Keratinocyte (primary cell): ENCODE measurements at regions not wholly inside any gene's neighbourhood (a gene's known extent, or its start where the extent isn't known, plus 50 kb on each side); places are given as distances from the start of the nearest gene placed in this dataset.

Experiments
- DNase-seq: peaks from one replicate; pipeline ENCODE4 v3.0.0-alpha.2; 2011; ENCODE audit warnings: low read depth, missing footprints, low spot score
- FAIRE-seq: peaks from 2 replicates; lab custom pipeline; 2011; peaks lifted over from hg19 to GRCh38; lab: Jason Lieb, UNC
- H2AFZ ChIP-seq: 2 replicates; pipeline ENCODE4 v1.6.0; 2012; ENCODE audit warnings: low read length, control low read depth, inconsistent platforms; ENCODE audit not compliant: control insufficient read depth
- H3K27ac ChIP-seq: 2 replicates; pipeline ENCODE4 v1.5.1; 2011; ENCODE audit warnings: low read length; ENCODE audit not compliant: control insufficient read depth, insufficient read depth
- H3K27me3 ChIP-seq: 3 replicates; pipeline ENCODE4 v1.6.0; 2011; ENCODE audit warnings: low read length; ENCODE audit not compliant: control insufficient read depth, insufficient read depth; ENCODE audit errors: extremely low read depth
- H3K36me3 ChIP-seq, 2 experiments: 2 replicates in 1 of 2; 3 replicates in 1 of 2; pipeline ENCODE4 v1.5.1; 2011; ENCODE audit warnings: low read length in 2 of 2, mild to moderate bottlenecking in 1 of 2; ENCODE audit not compliant: control insufficient read depth in 2 of 2, insufficient read depth in 2 of 2; ENCODE audit errors: extremely low read depth in 1 of 2
- H3K4me1 ChIP-seq: 3 replicates; pipeline ENCODE4 v1.5.1; 2011; ENCODE audit warnings: low read length; ENCODE audit not compliant: control insufficient read depth, insufficient read depth; ENCODE audit errors: extremely low read depth
- H3K4me2 ChIP-seq: 3 replicates; pipeline ENCODE4 v1.6.0; 2011; ENCODE audit warnings: low read depth, low read length; ENCODE audit not compliant: control insufficient read depth, insufficient read depth; ENCODE audit errors: extremely low read depth
- H3K4me3 ChIP-seq, 3 experiments: fragments of 200-600 bp in 1 of 3; sonication (generic) in 1 of 3; 2 replicates in 2 of 3; 3 replicates in 1 of 3; pipeline ENCODE4 v1.5.1; 2011 to 2016; ENCODE audit warnings: low read length in 3 of 3, mild to moderate bottlenecking in 3 of 3, control low read depth in 2 of 3, inconsistent platforms in 1 of 3, low read depth in 1 of 3, mixed read lengths in 1 of 3, mixed run types in 1 of 3, moderate library complexity in 1 of 3; ENCODE audit not compliant: control insufficient read depth in 2 of 3, insufficient read depth in 2 of 3; ENCODE audit errors: extremely low read depth in 1 of 3
- H3K79me2 ChIP-seq: 2 replicates; pipeline ENCODE4 v1.6.0; 2012; ENCODE audit warnings: low read length; ENCODE audit not compliant: control insufficient read depth, insufficient read depth
- H3K9ac ChIP-seq: 3 replicates; pipeline ENCODE4 v1.6.0; 2011; ENCODE audit warnings: low read length; ENCODE audit not compliant: control insufficient read depth, insufficient read depth; ENCODE audit errors: extremely low read depth
- H3K9me1 ChIP-seq: 3 replicates; pipeline ENCODE4 v1.6.0; 2011; ENCODE audit warnings: low read length; ENCODE audit not compliant: control insufficient read depth, insufficient read depth; ENCODE audit errors: extremely low read depth
- H3K9me3 ChIP-seq: 2 replicates; pipeline ENCODE4 v1.5.1; 2012; ENCODE audit warnings: low read depth, low read length; ENCODE audit not compliant: control insufficient read depth
- H4K20me1 ChIP-seq: 3 replicates; pipeline ENCODE4 v1.6.0; 2011; ENCODE audit warnings: low read length; ENCODE audit not compliant: control insufficient read depth, insufficient read depth; ENCODE audit errors: extremely low read depth
- CTCF ChIP-seq, 3 experiments: IDR thresholded peaks in 1 of 3; conservative IDR thresholded peaks in 1 of 3; optimal IDR thresholded peaks in 1 of 3; 2 replicates in 2 of 3; 3 replicates in 1 of 3; pipeline versions ENCODE3 to v1.5.1; 2011; ENCODE audit warnings: low read length in 3 of 3, mild to moderate bottlenecking in 3 of 3, moderate library complexity in 2 of 3, control low read depth in 1 of 3, inconsistent platforms in 1 of 3; ENCODE audit not compliant: insufficient read depth in 2 of 3; ENCODE audit errors: extremely low read depth in 1 of 3
- EZH2 ChIP-seq: IDR thresholded peaks from one replicate; pipeline ENCODE4 v1.6.1; 2012; ENCODE audit warnings: inconsistent platforms, mild to moderate bottlenecking, low read length, moderate library complexity
- dilution Hi-C: fragments of 300-500 bp; cut with MboI; formaldehyde crosslinking; loops from one replicate; pipeline ENCODE4 v1.7.0; 2020; ENCODE audit warnings: low sequenced_read_pairs; ENCODE audit not compliant: extremely low pct_ligation_motif_present

GRCh38 chr4:127414951-127415606, 217.7 kb upstream of the INTU start:
- H3K4me3 ChIP-seq: no peak overlapping the region
- dilution Hi-C loops: no loop called here
- DNase-seq: no peak
- H3K9ac ChIP-seq: no peak overlapping the region
- FAIRE-seq: no peak
- H3K4me2 ChIP-seq: no peak overlapping the region
- H3K36me3 ChIP-seq: no peaks in the 10 kb centered on the region
- no peaks in the 10 kb centered on the region for H3K4me1 ChIP-seq
- no peaks in the 10 kb centered on the region for H3K9me1 ChIP-seq
- no peak overlapping the region for H3K27ac ChIP-seq
- no peaks in the 10 kb centered on the region for H4K20me1 ChIP-seq
- TF ChIP-seq EZH2: no peak
- no peak for TF ChIP-seq CTCF (optimal IDR thresholded peaks at IDR 0.05 in 1 of 3, IDR thresholded peaks at IDR 0.05 in 1 of 3, conservative IDR thresholded peaks at IDR 0.05 in 1 of 3; ENCODE audit: extremely low read depth in 1 of 3, insufficient read depth in 2 of 3, low read length in 3 of 3)
- no peaks in the 10 kb centered on the region for H3K79me2 ChIP-seq
- no peak overlapping the region for H2AFZ ChIP-seq
- no peaks in the 10 kb centered on the region for H3K9me3 ChIP-seq
- H3K27me3 ChIP-seq: no peaks in the 10 kb centered on the region

- Histone ChIP-seq H3K79me2 (no peaks in the 10 kb centered on the region), H3K36me3 (no peaks in the 10 kb centered on the region), H3K4me3 (no peak overlapping the region), H2AFZ (no peak overlapping the region), H3K27ac (no peak overlapping the region), H3K9me3 (no peaks in the 10 kb centered on the region), H3K4me1 (no peaks in the 10 kb centered on the region), H3K9ac (no peak overlapping the region), H3K9me1 (no peaks in the 10 kb centered on the region), H4K20me1 (no peaks in the 10 kb centered on the region), H3K4me2 (no peak overlapping the region), H3K27me3 (no peaks in the 10 kb centered on the region)
- DNase-seq (no peak), FAIRE-seq (no peak)
- TF ChIP-seq CTCF (optimal IDR thresholded peaks at IDR 0.05 in 1 of 3, IDR thresholded peaks at IDR 0.05 in 1 of 3, conservative IDR thresholded peaks at IDR 0.05 in 1 of 3; ENCODE audit: extremely low read depth in 1 of 3, insufficient read depth in 2 of 3, low read length in 3 of 3): no peak
- TF ChIP-seq EZH2: no peak
- dilution Hi-C loops: no loop called here
These were observed 216.6 kb upstream of the INTU start for GRCh38 chr4:127416115-127416514.
